ENCODE measurements at regions not wholly inside any gene's neighbourhood (a gene's known extent, or its start where the extent isn't known, plus 50 kb on each side); places are given as distances from the start of the nearest gene placed in this dataset.

GRCh38 chr5:117058740-117059139 lies 484.1 kb upstream of the SEMA6A start:
- CTCF ChIA-PET, result no interaction called here
- no peak overlapping the region for H3K4me3 ChIP-seq

GRCh38 chr5:117055517-117055916 lies 480.9 kb upstream of the SEMA6A start:
- Histone ChIP-seq H3K4me1 (no peaks in the 10 kb centered on the region), H3K4me3 (no peak overlapping the region), H3K4me2 (no peak overlapping the region), H3K9me3 (no peaks in the 10 kb centered on the region), H3K27ac (no peak overlapping the region)
- no peak for ATAC-seq
- ChIA-PET POLR2A (no interaction called here), CTCF (no interaction called here)
- TF ChIP-seq E2F6 (IDR thresholded peaks at IDR 0.05; ENCODE audit: borderline replicate concordance, low read depth) (no peak), MAFK (IDR thresholded peaks at IDR 0.05; ENCODE audit: partially characterized antibody) (no peak), NR3C1 (IDR thresholded peaks at IDR 0.05) (no peak), NPAS2 (CRISPR knock-in tag; IDR thresholded peaks at IDR 0.05; ENCODE audit: borderline replicate concordance) (no peak), PHF8 (IDR thresholded peaks at IDR 0.05; ENCODE audit: borderline replicate concordance, low read depth) (no peak), BCL3 (IDR thresholded peaks at IDR 0.05) (no peak), RNF2 (IDR thresholded peaks at IDR 0.05; ENCODE audit: borderline replicate concordance, low read depth) (no peak), POLR2AphosphoS2 (conservative IDR thresholded peaks at IDR 0.05; ENCODE audit: low read length) (no peak), ELK1 (IDR thresholded peaks at IDR 0.05; ENCODE audit: low read depth, low read length) (no peak), CHD2 (IDR thresholded peaks at IDR 0.05; ENCODE audit: low read length, partially characterized antibody) (no peak), TP53 (CRISPR knock-in tag; IDR thresholded peaks at IDR 0.05) (no peak), CEBPB (IDR thresholded peaks at IDR 0.05) (no peak), CHD4 (IDR thresholded peaks at IDR 0.05; ENCODE audit: borderline replicate concordance) (no peak)
- 7% methylated on average over 2 of the region's 2 CpGs for WGBS (ENCODE audit: missing lambda C conversion rate)
- no peak for DNase-seq (ENCODE audit: low read depth in 1 of 2, low spot score in 1 of 2)
- FAIRE-seq, result no peak

More at GRCh38 chr5:117058740-117059139, 484.1 kb upstream of the SEMA6A start:
- Histone ChIP-seq H3K4me2 (no peak overlapping the region), H3K9me3 (no peaks in the 10 kb centered on the region), H3K4me1 (no peaks in the 10 kb centered on the region), H3K27ac (no peak overlapping the region)
- DNase-seq (ENCODE audit: low read depth in 1 of 2, low spot score in 1 of 2) (no peak), ATAC-seq (no peak), FAIRE-seq (no peak)
- POLR2A ChIA-PET, result no interaction called here
- TF ChIP-seq ATOH8 (CRISPR knock-in tag; IDR thresholded peaks at IDR 0.05; ENCODE audit: low read depth) (no peak), HMGXB4 (CRISPR knock-in tag; IDR thresholded peaks at IDR 0.05; ENCODE audit: borderline replicate concordance) (no peak), GATA3 (IDR thresholded peaks at IDR 0.05; ENCODE audit: borderline replicate concordance) (no peak), NFE2L2 (conservative IDR thresholded peaks at IDR 0.05; ENCODE audit: low read length) (no peak), ZFP36 (IDR thresholded peaks at IDR 0.05; ENCODE audit: borderline replicate concordance, partially characterized antibody) (no peak), ZSCAN20 (CRISPR knock-in tag; IDR thresholded peaks at IDR 0.05) (no peak)

- WGBS (ENCODE audit: missing lambda C conversion rate), result 29% methylated on average over 4 of the region's 4 CpGs
- no peak for ATAC-seq
- no peaks in the 10 kb centered on the region for H3K4me1 ChIP-seq
- H3K9me3 ChIP-seq, result no peaks in the 10 kb centered on the region
- no peak for FAIRE-seq
- H3K4me2 ChIP-seq, result no peak overlapping the region
- ChIA-PET CTCF (no interaction called here), POLR2A (no interaction called here)
- H3K4me3 ChIP-seq, result no peak overlapping the region
- DNase-seq (ENCODE audit: low read depth in 1 of 2, low spot score in 1 of 2), result no peak
- H3K27ac ChIP-seq, result no peak overlapping the region
- TF ChIP-seq PBX3 (IDR thresholded peaks at IDR 0.05), result no peak
- TF ChIP-seq ZFP36 (IDR thresholded peaks at IDR 0.05; ENCODE audit: borderline replicate concordance, partially characterized antibody), result no peak
- TF ChIP-seq FOSB (CRISPR knock-in tag; IDR thresholded peaks at IDR 0.05), result no peak
- no peak for TF ChIP-seq EHMT2 (IDR thresholded peaks at IDR 0.05; ENCODE audit: low read depth)
- no peak for TF ChIP-seq KDM5A (IDR thresholded peaks at IDR 0.05)
- no peak for TF ChIP-seq BHLHE40 (IDR thresholded peaks at IDR 0.05; ENCODE audit: low read depth, low read length)
- TF ChIP-seq SMC3 (IDR thresholded peaks at IDR 0.05), result no peak
- TF ChIP-seq GATA3 (IDR thresholded peaks at IDR 0.05; ENCODE audit: borderline replicate concordance), result no peak
- TF ChIP-seq HOXB13 (CRISPR knock-in tag; IDR thresholded peaks at IDR 0.05; ENCODE audit: low read depth), result no peak
- TF ChIP-seq EHF (CRISPR knock-in tag; IDR thresholded peaks at IDR 0.05), result no peak
- TF ChIP-seq E2F6 (IDR thresholded peaks at IDR 0.05; ENCODE audit: borderline replicate concordance, low read depth), result no peak
- no peak for TF ChIP-seq ZC3H11A (IDR thresholded peaks at IDR 0.05)
- TF ChIP-seq RFX5 (IDR thresholded peaks at IDR 0.05), result no peak
- no peak for TF ChIP-seq CEBPB (IDR thresholded peaks at IDR 0.05)
These were observed 480.3 kb upstream of the SEMA6A start for GRCh38 chr5:117054911-117055310.
